Activated T-cell treated with anti-CD3 and anti-CD28 coated beads for 4 hours (primary cell): ENCODE measurements at regions not wholly inside any gene's neighbourhood (a gene's known extent, or its start where the extent isn't known, plus 50 kb on each side); places are given as distances from the start of the nearest gene placed in this dataset.

ENCODE experiments used
- DNase-seq: peaks from one replicate; pipeline ENCODE4 v3.0.0-alpha.2; 2020

DNA sequence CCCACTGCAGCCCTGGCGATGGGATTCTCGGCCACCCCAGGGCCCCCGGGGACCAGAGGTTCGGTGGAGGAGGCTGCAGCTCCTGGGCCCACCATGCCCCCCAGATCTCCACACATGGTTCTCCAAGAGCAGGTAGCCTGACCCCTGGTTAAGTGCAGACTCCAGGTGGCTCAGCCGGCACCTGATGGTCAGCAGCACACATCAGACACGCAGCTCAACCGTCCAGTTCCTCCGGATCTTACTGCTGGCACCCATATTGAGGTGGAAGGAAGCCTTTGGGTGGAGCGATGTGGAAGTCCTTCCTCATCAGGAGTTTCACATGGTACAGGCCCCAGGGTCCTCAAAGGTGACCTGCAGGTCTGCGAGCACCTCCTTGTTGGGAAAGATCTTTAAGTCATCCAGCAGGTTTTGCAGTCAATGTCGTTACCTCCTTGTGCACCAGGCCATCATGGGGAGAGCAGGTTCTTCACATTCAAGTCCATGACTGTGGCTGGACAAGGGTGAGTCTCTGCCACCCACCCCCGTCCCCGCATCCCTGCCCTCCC is 74.2 kb upstream of the EEPD1 start:
- DNase-seq = no peak

DNA sequence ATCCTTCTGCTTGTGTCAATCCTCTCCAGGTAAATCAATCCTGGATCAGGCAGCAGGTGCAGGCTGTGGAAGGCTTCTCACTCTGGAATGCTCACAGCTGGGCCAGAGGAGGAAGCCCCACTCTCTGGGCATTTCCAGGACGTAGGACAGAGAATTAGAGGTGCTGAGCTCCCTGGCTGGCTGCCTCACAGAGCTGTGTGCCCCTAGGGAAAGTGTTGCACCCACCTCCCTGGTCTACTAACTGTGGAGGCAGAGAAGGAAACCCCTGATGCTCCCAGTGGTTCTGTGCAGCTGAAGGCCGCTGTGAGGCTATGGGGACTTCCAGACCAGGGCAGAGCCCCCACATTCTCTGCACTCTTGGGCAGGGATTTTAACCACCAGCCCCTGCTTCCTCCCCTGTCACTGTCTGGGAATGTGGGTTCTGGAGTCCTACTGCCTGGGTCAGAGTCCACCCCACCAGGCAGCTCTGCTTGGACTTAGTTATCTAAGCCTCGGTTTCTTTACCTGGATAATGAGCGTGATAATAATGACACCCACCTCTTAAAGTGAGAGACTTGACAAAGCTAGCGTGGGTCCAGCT is 73.5 kb upstream of the EEPD1 start:
- no peak for DNase-seq

DNA sequence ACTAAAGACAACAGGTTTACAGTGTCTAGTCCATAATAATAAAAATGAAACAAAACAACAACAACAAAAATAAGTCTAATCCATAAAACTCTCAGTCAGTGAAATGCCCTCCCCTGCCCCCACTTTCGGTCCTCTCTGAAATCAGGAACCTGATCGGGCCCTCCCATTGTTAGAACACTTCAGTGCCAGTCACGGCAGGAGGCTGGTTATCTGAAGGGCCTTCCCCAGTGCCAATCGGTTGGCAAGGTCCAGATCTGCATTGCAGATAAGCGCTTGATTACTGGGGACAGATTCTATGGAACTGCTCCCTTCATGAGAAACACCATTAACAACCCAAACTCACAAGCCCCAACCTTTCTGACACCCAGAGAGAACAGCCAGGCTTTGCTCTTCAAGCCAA is 72.2 kb upstream of the EEPD1 start:
- DNase-seq = no peak

DNA sequence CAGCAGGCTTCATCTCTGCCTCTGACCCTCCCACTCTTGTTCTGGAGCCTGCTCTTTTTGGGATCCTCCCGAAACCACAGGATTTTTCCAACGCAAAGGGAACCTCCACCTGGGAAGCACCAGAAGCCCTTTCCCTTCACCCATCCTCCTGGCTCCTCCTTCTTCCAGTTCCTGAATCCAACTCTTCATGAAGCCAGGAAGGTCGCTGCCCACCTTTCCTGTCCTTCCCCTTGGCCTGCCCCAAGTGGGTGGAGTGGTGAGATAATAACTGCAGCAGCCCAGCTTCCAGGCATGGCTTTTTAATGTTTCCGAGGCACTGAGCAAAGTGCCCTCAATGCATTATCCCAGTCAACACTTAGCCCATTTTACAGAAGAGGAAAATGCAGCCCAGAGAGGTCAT is 70.8 kb upstream of the EEPD1 start:
- DNase-seq = no peak

DNA sequence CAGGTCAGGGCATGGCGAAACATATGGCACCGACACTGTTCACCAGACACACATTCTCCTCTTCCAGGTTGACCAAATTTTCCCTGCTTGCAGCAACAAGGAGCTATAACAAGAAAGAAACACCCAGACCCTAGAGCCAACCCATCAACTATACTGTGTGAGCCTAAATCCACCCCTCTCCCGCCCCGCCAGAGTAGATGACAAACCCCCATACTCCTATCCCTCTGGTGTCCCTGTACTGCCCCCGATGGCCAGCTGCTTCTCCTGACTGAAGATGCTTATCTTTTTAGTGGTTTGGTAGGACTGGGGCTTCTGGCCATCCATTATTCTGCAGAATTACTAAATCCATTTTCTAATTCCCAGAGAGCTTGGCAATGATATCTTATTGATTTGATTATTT is 70.1 kb upstream of the EEPD1 start:
- no peak for DNase-seq

DNA sequence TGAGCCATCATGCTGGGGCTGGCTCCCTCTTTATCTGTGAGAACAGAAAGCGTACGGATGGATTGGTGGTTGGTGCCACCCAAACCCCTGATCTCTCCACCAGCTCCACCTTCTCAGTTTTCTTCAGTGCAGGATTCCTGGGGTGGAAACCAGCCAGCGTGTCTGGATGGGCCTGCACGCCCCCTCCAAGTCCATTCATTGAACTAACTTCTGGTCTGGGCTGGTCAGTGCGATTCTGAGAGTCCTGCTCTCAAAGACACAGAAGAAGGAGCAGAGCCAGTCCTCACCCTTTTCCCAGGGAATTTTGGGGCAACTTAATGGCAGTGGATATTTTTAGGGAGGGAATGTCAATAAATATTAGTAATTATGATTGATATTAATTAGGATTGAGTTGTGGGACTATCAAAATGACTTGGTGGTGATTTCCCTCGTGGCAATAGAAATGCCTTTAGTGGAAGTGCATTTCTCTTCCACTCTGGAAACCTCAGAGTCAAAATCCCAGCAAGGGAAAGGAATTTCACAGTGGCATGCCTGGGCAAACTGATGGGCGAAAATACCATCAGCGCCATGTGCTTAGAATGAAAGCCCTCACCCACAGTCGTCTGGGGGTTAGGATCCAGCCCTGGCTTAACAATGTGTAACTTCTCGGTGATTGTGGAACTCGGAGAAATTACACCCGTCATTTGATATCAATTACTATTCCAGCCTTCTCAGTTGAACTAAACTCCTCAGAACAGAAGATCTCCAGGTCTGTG is 69.3 kb upstream of the EEPD1 start:
- no peak for DNase-seq

DNA sequence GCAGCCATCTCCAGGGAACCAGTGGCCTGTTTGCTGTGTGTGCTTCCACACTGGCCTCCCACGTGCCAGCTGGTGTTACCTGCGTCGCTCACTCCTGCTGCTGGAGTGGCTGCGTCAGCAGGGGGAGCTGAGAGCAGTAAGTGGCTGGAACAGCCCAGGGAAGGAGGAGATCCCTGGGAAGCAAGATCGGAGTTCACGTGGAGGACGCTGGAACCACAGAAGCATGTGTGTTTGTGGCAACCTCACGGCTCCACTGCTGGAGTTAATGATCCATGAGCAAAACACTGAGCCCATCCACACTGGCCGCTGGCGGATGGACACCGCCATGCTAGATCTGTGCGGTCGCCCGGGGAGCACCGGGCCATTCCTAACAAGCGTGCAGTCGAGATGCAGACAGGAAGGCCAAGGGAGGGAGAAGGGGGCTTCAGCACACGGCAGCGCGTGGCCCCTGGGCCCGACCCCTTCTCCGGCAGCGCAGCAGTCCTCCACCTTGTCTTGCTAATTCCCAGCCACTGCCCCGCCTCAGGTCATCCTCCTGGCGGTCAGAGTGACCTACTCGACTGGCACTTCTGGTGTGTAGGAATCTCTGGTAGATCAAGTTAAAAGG is 68.5 kb upstream of the EEPD1 start:
- no peak for DNase-seq

DNA sequence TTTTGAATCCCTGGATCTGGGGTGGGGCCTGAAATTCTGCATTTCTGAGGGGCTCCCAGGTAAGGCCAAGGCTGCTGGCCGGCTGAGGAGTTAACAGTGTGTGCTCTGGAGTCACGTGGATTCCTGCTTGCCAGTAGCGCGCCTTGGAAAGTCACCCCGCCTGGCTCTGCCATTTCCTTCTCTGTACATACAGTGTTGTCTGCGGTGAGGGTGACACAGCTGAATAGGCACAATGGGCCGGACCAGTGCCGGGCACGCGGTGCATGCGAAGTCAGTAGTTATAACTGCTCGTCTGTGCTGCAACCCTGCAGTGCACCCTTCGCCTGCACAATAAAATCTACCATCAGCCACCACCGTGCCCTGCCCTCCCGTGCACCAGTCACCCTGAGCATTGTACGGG is 68.0 kb upstream of the EEPD1 start:
- DNase-seq = no peak

DNA sequence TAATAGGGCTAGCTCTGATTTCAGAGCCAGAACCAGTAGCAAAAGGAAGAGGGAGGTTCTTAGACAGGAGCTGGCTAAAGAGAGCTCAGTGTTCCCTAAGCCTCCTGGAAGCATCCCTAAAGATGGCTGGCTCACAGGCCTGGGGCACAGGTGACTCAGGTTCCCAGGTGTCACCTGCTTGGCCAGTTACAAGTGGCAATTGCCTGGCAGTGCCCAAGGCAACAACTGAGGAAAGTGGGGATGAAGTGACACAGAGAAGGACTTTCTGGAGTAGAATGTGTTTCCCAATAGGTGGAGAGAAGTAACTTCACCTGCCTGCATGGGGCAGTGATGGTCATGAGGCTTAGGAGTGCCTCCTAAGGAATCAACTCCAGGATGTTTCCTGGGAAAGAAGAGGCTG is 66.5 kb upstream of the EEPD1 start:
- DNase-seq = no peak

DNA sequence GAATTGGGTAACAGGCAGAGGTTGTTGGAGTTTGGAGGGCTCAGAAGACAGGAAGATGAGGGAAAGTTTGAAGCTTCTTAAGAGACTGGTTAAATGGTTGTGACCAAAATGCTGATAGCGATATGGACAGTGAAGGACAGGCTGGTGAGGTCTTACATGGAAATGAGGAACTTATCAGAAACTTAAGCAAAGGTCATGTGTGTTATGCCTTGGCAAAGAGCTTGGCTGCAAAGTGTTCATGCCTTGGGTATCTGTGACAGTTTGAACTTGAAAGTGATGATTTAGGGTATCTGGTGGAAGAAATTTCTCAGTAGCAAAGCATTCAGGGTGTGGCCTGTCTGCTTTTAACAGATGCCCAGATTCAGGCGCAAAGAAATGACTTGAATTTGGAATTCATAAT is 64.5 kb upstream of the EEPD1 start:
- no peak for DNase-seq

DNA sequence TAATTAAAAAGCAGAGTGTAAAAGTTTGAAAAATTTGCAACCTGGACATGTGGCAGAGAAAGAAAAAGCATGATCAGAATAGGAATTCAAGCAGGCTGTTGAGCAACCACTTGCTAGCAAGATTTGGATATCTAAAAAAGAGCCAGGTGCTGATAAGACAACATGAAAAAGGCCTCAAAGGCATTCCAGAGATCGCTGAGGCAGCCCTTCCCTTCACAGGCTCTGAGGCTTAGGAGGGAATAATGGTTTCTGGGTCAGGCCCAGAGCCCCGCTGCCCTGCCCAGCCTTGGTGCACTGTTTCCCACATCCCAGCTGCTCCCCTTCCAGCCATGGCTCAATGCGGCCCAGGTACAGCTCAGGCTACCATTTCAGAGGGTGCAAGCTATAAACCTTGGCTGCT is 64.1 kb upstream of the EEPD1 start:
- DNase-seq = no peak

DNA sequence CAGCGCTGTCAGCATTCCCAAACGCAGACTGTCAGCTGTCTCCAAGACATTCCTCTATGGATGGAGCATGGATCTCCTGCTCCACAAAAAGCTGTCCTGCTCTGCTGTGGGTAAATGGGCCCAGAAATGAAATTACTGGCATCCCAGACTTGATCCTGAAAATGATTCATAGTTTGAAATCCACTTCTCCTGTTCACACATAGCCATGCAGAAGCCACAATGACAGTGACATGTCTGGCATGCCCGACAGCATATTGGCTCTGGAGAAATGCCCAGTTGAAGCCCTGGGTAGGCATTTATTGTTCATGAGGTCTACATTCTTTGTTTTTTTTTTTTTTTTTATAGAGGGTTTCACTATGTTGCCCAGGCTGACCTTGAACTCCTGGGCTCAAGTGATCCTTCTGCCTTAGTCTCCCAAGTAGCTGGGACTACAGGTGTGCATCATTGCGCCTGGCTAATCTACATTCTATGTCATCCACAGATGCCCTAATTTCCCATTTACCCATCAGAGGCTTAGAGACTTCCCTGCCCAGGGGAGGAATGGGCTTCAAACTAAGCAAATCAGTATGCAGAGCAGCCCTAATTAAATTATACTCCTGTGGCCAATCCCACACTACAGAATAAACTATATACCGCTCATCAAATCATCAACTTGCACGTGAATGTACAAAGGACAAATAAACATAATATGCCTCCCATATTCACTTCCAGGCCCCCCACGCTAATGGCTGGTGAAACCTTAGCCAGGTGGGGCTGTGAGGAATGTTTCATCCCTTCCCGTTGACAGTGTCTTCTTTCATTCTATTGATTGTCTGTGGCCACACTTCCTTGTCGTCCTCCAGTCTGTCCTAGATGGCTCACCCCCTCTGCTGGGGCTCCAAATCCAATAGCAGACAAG is 61.8 kb upstream of the EEPD1 start:
- no peak for DNase-seq

DNA sequence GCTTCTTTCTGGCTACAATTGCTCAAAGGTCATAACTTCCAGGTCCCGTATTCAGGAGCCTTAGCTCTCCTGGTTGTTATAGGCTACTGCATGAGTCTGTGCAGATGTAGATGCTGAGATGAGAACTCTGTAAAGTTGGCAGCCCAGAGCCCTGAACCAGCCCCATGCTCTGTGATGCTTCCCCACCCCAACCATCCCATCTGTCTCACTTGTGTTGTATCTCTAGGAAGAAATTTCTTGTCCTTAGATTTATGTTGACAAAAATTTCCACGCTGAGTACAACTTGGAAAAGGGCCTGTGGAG is 61.2 kb upstream of the EEPD1 start:
- no peak for DNase-seq

DNA sequence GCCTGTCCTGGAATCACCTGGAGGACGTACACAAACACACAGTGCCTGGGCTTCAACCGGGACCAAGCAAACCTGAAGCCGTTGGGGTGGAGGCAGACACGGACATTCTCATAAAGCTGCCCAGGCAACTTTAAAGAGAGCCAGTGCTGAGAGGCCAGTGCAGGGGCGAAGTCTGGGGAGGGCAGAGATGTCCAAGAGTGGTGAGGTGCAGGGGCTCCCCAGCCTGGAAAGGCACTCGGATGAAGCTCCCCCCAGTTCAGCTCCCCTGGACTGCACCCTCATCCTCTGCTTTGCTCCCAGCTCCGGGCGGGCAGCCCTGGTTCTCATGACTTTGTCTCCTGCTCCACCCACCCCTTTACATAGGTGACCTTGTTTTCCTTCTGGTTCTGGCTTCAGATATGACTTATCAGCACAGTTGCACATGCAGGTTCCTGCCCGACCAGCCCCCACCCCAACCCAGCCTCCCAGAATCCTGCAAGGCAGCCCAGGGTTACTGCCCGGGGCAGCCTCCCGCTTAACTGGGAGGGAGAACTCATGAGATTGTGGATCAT is 60.8 kb upstream of the EEPD1 start:
- DNase-seq = no peak

DNA sequence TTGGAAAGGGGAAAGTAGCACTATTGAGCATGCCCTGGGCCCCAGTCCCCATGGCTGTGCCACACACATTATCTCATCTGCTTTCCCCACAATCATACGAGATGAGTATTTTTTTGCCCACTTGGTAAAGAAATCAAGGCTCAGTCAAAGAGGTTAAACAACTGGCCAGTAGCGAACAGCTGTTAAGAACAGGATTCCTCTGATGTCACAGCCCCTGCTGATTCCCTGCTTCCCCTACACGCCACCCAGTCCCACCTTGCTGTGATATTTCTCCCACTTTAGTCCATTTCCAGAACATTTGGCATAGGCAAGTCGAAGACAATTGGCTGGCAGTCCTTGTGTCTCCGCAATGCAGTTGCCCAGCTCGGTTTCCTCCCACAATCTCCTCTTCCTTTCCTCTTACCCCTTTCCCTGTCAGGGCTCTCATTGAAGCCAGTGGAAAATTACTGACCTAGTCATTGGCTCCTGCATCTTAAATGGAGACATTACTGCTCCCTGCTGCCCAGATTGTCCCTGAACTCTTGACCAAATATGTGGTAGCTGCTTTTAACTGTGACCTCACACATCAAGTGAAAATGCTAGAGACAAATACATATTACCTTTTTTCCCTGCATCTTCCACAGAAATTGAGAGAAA is 56.5 kb upstream of the EEPD1 start:
- DNase-seq = no peak

DNA sequence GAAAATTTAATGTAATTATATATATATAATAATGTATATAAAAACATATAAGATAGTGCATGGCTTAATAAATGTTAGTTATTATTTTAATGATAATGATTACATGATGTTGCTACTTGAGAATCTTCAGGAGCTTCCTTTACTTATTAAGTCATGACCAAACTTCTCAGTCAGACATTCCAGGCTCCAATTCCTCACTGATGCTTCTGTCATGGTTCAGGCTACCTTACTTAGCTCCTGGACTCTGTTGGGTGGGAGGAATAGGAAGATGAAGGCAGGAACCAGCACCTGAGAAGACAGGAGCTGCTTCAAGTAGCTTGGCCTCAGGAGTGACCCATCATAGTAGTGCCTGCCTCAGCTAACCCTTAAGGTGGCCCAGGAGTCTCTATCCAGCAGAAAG is 55.0 kb upstream of the EEPD1 start:
- no peak for DNase-seq

DNA sequence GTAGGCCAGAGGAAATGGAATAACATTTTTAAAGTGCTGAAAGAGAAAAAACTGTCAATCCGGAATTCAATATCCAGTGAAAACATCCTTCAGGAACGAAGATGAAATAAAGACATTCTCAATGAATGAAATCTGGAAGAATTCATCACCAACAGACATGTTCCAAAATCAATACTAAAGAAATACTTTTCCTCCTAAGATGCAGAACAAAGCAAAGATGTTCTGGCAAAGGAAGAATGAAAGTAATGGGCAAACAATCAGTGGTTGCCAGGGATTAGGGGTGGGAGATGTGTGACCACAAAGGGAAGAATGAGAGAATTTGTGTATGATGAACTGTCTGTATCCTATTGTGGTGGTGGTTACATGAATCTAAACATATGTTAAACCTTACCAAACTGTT is 52.8 kb upstream of the EEPD1 start:
- no peak for DNase-seq

DNA sequence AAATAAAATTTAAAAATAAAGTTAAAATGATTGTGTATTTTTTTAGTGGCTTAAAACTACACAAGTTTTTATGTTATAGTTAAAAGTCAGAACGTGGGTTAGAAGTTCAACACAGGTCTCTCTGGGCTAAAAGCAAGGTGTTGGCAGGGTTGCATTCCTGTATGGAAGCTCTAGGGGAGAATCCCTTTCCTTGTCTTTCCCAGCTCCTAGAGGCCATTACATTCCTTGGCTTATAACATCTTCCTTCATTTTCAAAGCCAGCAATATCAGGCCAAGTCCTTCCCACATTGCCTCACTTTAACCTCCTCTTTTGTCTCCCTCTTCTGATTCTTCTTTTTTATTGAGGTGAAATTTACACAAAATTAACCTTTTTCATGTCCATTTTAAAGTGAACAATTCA is 52.4 kb upstream of the EEPD1 start:
- no peak for DNase-seq
